ENCODE measurements at regions not wholly inside any gene's neighbourhood (a gene's known extent, or its start where the extent isn't known, plus 50 kb on each side); places are given as distances from the start of the nearest gene placed in this dataset.

DNA sequence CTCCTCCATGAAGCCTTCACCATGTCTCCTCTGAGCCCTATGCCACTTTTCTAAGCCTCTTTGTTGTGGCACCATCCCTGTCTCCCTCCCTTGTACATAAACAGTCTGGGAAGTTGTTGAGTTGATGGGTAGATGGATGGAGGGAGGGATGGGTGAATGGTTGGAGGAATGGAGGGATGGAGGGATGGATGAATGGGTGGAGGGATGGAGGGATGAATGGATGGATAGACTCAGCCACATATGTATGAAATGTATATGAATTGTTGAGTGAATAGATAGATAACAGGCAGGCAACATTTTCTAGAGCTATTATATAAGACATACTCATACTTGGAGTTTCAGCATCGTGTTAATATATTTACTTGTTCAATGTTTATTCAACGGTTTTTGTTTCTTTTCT, 58.3 kb upstream of the HES1 start:
- TF ChIP-seq, protein P1, sequence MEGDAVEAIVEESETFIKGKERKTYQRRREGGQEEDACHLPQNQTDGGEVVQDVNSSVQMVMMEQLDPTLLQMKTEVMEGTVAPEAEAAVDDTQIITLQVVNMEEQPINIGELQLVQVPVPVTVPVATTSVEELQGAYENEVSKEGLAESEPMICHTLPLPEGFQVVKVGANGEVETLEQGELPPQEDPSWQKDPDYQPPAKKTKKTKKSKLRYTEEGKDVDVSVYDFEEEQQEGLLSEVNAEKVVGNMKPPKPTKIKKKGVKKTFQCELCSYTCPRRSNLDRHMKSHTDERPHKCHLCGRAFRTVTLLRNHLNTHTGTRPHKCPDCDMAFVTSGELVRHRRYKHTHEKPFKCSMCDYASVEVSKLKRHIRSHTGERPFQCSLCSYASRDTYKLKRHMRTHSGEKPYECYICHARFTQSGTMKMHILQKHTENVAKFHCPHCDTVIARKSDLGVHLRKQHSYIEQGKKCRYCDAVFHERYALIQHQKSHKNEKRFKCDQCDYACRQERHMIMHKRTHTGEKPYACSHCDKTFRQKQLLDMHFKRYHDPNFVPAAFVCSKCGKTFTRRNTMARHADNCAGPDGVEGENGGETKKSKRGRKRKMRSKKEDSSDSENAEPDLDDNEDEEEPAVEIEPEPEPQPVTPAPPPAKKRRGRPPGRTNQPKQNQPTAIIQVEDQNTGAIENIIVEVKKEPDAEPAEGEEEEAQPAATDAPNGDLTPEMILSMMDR (IDR thresholded peaks at IDR 0.05): no peak
- TF ChIP-seq POLR2A (IDR thresholded peaks at IDR 0.05; ENCODE audit: low read depth): no peak
- no peak for TF ChIP-seq POLR2AphosphoS5 (IDR thresholded peaks at IDR 0.05)
- no peak for TF ChIP-seq EP300 (IDR thresholded peaks at IDR 0.05)
